Right lobe of liver (tissue), 6 donors: ENCODE measurements at regions not wholly inside any gene's neighbourhood (a gene's known extent, or its start where the extent isn't known, plus 50 kb on each side); places are given as distances from the start of the nearest gene placed in this dataset.

Experiments used
- ATAC-seq, 4 donors: fragments of 200-7000 bp; cut with Tn5 transposase; one replicate each; pipeline ENCODE4 v1.9.1; 2020; ENCODE audit warnings: mild to moderate bottlenecking in 4 of 4, moderate library complexity in 4 of 4
- DNase-seq, 3 donors: peaks; one replicate each; pipeline ENCODE4 v3.0.0-alpha.2; 2020
- H3K27ac ChIP-seq, 3 donors: fragments of 200-600 bp; one replicate each; pipeline ENCODE4 v1.8.0; 2022
- H3K27me3 ChIP-seq, 2 donors: fragments of 200-600 bp; one replicate each; pipeline ENCODE4 v1.8.0; 2022
- H3K36me3 ChIP-seq, 4 donors: fragments of 200-600 bp; sonication (generic) in 1 of 4; one replicate each; pipeline versions ENCODE4 v1.5.1 to v1.8.0; 2017 to 2022; ENCODE audit warnings: control low read depth in 1 of 4
- H3K4me1 ChIP-seq, 4 donors: fragments of 200-600 bp; sonication (generic) in 1 of 4; one replicate each; pipeline versions ENCODE4 v1.5.1 to v1.8.0; 2017 to 2022; ENCODE audit warnings: control low read depth in 1 of 4
- H3K4me3 ChIP-seq, 3 donors: fragments of 200-600 bp; one replicate each; pipeline ENCODE4 v1.8.0; 2022
- H3K9me3 ChIP-seq, 4 donors: fragments of 200-600 bp; sonication (generic) in 1 of 4; one replicate each; pipeline versions ENCODE4 v1.5.1 to v1.8.0; 2017 to 2022; ENCODE audit warnings: control low read depth in 1 of 4
- CTCF ChIP-seq, 4 donors: fragments of 200-600 bp in 3 of 4; fragments of 450-650 bp in 1 of 4; IDR thresholded peaks; one replicate each; pipeline versions ENCODE4 v1.5.1 to v1.8.0; 2016 to 2022; ENCODE audit warnings: antibody characterized with exemption in 4 of 4, mild to moderate bottlenecking in 2 of 4
- POLR2A ChIP-seq: fragments of 450-650 bp; IDR thresholded peaks from one replicate; pipeline ENCODE4 v1.6.1; 2017; ENCODE audit warnings: antibody characterized with exemption, mild to moderate bottlenecking
- WGBS: methylation state at CpG from one replicate; pipeline ENCODE4 v1.1.6; 2018; ENCODE audit warnings: low coverage, low lambda C conversion rate; ENCODE audit not compliant: insufficient coverage; ENCODE audit errors: missing lambda C conversion rate; 5-methylcytosine and 5-hydroxymethylcytosine counted together
- intact Hi-C, 2 donors: fragments of 100-400 bp; cut with DNase I; formaldehyde crosslinking; loops; one replicate each; pipeline versions ENCODE4 v1.11.2 to v1.14.1; 2022
- donor health status: DM: no; HTN: yes; CAD: no.
- donor health status: DM: no; HTN: no; CAD: no.
- donor health status: DM: no; HTN: no; CAD: no.
- donor health status: DM: no; HTN: yes; CAD: no.
- donor health status: DM: no; HTN: yes; CAD: no.

GRCh38 chr11:116420770-116421528, 351.8 kb downstream of the BUD13 start:
- TF ChIP-seq CTCF (IDR thresholded peaks at IDR 0.05) = no peak
- no peak for TF ChIP-seq POLR2A
- Histone ChIP-seq H3K4me3 (no peak overlapping the region), H3K9me3 (no peaks in the 10 kb centered on the region), H3K27ac (no peak overlapping the region), H3K4me1 (no peaks in the 10 kb centered on the region), H3K36me3 (no peaks in the 10 kb centered on the region), H3K27me3 (no peaks in the 10 kb centered on the region)
- no peak for ATAC-seq
- intact Hi-C loops = no loop called here
- DNase-seq = no peak
- WGBS = 73% methylated on average over 4 of the region's 9 CpGs

GRCh38 chr11:116420030-116420429, 352.8 kb downstream of the BUD13 start:
- Histone ChIP-seq H3K4me1 (no peaks in the 10 kb centered on the region), H3K9me3 (no peaks in the 10 kb centered on the region), H3K27ac (no peak overlapping the region), H3K36me3 (no peaks in the 10 kb centered on the region), H3K4me3 (no peak overlapping the region), H3K27me3 (no peaks in the 10 kb centered on the region)
- DNase-seq (no peak), ATAC-seq (no peak)
- intact Hi-C loops = no loop called here
- TF ChIP-seq POLR2A = no peak
- no peak for TF ChIP-seq CTCF (IDR thresholded peaks at IDR 0.05)

GRCh38 chr11:116418388-116419041, 354.3 kb downstream of the BUD13 start:
- Histone ChIP-seq H3K36me3 (no peaks in the 10 kb centered on the region), H3K9me3 (no peaks in the 10 kb centered on the region), H3K27me3 (no peaks in the 10 kb centered on the region), H3K4me3 (no peak overlapping the region), H3K4me1 (no peaks in the 10 kb centered on the region), H3K27ac (no peak overlapping the region)
- TF ChIP-seq POLR2A = no peak
- TF ChIP-seq CTCF (IDR thresholded peaks at IDR 0.05) = no peak
- ATAC-seq (no peak), DNase-seq (no peak)
- intact Hi-C loops = no loop called here
- WGBS = 80% methylated on average over 3 of the region's 6 CpGs

- H3K27ac ChIP-seq = no peak overlapping the region
- H3K36me3 ChIP-seq = no peaks in the 10 kb centered on the region
- H3K27me3 ChIP-seq = no peaks in the 10 kb centered on the region
- H3K9me3 ChIP-seq = no peaks in the 10 kb centered on the region
- WGBS = no CpG with 5 or more reads among the region's 1 CpG
- no peak for DNase-seq
- ATAC-seq = no peak
- no peaks in the 10 kb centered on the region for H3K4me1 ChIP-seq
- intact Hi-C loops = no loop called here
- no peak for TF ChIP-seq POLR2A
- no peak for TF ChIP-seq CTCF (IDR thresholded peaks at IDR 0.05)
- no peak overlapping the region for H3K4me3 ChIP-seq
Observed at GRCh38 chr11:116416852-116417251, 355.9 kb downstream of the BUD13 start.
